Adrenal gland (tissue), 5 donors: ENCODE measurements at regions not wholly inside any gene's neighbourhood (a gene's known extent, or its start where the extent isn't known, plus 50 kb on each side); places are given as distances from the start of the nearest gene placed in this dataset.

Experiments
- POLR2A ChIP-seq, 2 donors: fragments of 450-650 bp; IDR thresholded peaks; one replicate each; pipeline ENCODE4 v1.6.1; 2017; ENCODE audit warnings: antibody characterized with exemption in 2 of 2, mild to moderate bottlenecking in 2 of 2, moderate library complexity in 1 of 2
- TF ChIP-seq, protein P1 (sequence below), 6 experiments: fragments of 450-650 bp in 4 of 6; fragments of 200-600 bp in 2 of 6; sonication (generic) in 1 of 6; IDR thresholded peaks; 1 replicate in 5 of 6; 2 replicates in 1 of 6; pipeline versions ENCODE4 v1.5.1 to v1.8.0; 2016 to 2021; ENCODE audit warnings: antibody characterized with exemption in 6 of 6, mild to moderate bottlenecking in 2 of 6, moderate library complexity in 1 of 6
- donor health status: DM: no; HTN: no; CAD: no.

GRCh38 chr1:61607448-61607847 lies 117.5 kb downstream of the TM2D1 start:
- TF ChIP-seq, protein P1, sequence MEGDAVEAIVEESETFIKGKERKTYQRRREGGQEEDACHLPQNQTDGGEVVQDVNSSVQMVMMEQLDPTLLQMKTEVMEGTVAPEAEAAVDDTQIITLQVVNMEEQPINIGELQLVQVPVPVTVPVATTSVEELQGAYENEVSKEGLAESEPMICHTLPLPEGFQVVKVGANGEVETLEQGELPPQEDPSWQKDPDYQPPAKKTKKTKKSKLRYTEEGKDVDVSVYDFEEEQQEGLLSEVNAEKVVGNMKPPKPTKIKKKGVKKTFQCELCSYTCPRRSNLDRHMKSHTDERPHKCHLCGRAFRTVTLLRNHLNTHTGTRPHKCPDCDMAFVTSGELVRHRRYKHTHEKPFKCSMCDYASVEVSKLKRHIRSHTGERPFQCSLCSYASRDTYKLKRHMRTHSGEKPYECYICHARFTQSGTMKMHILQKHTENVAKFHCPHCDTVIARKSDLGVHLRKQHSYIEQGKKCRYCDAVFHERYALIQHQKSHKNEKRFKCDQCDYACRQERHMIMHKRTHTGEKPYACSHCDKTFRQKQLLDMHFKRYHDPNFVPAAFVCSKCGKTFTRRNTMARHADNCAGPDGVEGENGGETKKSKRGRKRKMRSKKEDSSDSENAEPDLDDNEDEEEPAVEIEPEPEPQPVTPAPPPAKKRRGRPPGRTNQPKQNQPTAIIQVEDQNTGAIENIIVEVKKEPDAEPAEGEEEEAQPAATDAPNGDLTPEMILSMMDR (IDR thresholded peaks at IDR 0.05), result no peak
- no peak for TF ChIP-seq POLR2A (IDR thresholded peaks at IDR 0.05)
